ENCODE measurements at regions not wholly inside any gene's neighbourhood (a gene's known extent, or its start where the extent isn't known, plus 50 kb on each side); places are given as distances from the start of the nearest gene placed in this dataset.
"Not testable (repeated sequence)": the region's sequence is repeated elsewhere in the genome, so short reads cannot be mapped to it uniquely, and the experiment has no call there.

DNA sequence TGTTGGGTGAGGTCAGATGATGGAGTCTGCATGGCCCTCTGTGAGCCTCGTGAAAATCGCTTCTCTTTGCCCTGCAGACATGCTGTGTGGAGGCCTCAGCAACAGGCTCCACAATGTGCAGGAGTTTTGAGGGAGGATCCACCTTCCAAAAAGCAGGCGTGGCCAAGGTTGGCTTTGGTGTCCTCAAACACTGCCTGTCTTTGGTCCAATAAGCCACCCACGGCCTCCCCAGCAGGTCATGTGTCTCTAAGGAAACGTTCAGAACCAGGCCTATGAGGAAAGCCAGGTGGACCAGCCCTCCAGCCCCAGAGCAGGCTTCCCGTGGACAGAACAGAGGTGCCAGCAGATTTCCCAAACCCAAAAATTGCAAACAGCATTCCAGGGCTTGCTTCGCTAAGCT lies 340.7 kb upstream of the IRX2 start:
- no peak for DNase-seq
- no peaks in the 10 kb centered on the region for H3K36me3 Mint-ChIP-seq (ENCODE audit: low read depth)
- peaks cover 32% of the 10 kb centered on the region for H3K27me3 Mint-ChIP-seq (ENCODE audit: low read depth, poor library complexity)
- no peaks in the 10 kb centered on the region for H3K9me3 Mint-ChIP-seq
- H3K4me1 Mint-ChIP-seq: peaks cover 10% of the 10 kb centered on the region
- TF ChIP-seq, protein P1, sequence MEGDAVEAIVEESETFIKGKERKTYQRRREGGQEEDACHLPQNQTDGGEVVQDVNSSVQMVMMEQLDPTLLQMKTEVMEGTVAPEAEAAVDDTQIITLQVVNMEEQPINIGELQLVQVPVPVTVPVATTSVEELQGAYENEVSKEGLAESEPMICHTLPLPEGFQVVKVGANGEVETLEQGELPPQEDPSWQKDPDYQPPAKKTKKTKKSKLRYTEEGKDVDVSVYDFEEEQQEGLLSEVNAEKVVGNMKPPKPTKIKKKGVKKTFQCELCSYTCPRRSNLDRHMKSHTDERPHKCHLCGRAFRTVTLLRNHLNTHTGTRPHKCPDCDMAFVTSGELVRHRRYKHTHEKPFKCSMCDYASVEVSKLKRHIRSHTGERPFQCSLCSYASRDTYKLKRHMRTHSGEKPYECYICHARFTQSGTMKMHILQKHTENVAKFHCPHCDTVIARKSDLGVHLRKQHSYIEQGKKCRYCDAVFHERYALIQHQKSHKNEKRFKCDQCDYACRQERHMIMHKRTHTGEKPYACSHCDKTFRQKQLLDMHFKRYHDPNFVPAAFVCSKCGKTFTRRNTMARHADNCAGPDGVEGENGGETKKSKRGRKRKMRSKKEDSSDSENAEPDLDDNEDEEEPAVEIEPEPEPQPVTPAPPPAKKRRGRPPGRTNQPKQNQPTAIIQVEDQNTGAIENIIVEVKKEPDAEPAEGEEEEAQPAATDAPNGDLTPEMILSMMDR (IDR thresholded peaks at IDR 0.05): no peak
- H3K4me3 Mint-ChIP-seq: no peak overlapping the region
- no peak overlapping the region for H3K27ac Mint-ChIP-seq

DNA sequence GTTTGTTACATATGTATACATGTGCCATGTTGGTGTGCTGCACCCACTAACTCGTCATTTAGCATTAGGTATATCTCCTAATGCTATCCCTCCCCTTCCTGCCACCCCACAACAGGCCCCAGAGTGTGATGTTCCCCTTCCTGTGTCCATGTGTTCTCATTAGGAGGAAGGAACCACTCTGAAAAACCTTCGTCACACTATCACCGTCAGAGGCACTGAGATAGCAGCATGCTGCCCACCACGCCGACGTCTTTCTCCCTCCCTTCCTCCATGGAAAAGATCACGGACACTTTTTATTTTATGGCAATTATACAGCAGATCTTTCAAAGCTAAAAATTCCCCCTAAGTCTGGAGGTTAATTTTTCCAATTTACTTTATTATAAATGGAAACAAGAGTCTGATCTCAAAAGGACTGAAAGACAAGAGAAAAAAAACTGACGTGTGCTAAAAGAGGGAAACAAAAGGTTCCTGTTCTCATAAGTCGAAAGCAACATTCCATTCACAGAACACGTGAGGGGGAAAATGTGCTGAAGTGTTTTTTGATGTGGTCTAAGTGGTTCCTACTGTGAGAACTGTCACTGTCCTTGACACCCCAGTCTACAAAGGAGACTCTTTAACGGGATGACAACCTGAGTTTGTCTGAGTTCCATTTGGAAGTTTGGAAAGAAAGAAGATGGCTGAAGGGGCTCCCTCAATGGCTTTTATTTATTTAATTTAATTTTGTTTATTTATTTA lies 339.7 kb upstream of the IRX2 start:
- no peak for DNase-seq

DNA sequence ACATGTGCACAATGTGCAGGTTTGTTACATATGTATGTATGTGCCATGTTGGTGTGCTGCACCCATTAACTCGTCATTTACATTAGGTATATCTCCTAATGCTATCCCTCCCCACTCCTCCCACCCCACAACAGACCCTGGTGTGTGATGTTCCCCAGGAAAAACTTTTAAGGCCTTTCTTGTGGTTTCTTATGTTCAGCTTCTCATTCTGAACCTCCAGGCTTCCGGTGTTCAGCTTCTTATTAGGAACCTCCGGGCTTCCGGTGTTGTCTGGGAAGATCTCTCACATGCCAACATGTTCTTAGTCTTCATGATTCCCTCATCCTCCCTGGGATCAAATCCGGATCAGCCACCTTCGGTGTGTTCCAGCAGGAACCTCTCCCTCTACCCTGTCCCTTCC lies 338.8 kb upstream of the IRX2 start:
- not testable (repeated sequence) for DNase-seq, H3K4me1 Mint-ChIP-seq

More for the DNA sequence above, 339.7 kb upstream of the IRX2 start:
- Mint-ChIP-seq H3K27me3 (ENCODE audit: low read depth, poor library complexity) (peaks cover 26% of the 10 kb centered on the region), H3K36me3 (ENCODE audit: low read depth) (no peaks in the 10 kb centered on the region), H3K9me3 (no peaks in the 10 kb centered on the region), H3K4me3 (no peak overlapping the region), H3K27ac (no peak overlapping the region), H3K4me1 (peaks cover 10% of the 10 kb centered on the region)
- TF ChIP-seq, protein P1 (IDR thresholded peaks at IDR 0.05): no peak

DNA sequence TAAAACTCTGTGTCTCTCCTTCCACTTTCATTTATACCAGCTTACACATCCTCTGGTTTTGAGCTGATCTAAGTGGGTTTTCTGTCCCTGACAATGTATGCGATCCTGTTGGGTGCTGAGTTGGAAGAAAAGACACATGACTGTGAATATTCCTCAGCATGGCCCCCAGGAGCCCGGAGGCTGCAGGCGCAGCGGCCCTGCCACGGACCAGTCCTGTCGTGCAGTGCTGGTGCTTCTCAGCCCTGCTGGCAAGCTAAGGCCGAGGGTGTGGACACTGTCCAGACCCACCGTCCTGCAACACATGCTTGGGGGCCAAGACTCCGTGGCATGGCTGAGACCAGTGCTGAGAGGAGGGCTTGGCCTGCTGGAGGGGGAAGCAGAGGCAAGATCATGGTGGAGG lies 328.9 kb upstream of the IRX2 start:
- H3K9me3 Mint-ChIP-seq: peaks cover 21% of the 10 kb centered on the region
- no peaks in the 10 kb centered on the region for H3K36me3 Mint-ChIP-seq (ENCODE audit: low read depth)
- DNase-seq: no peak
- H3K4me1 Mint-ChIP-seq: no peaks in the 10 kb centered on the region
- peaks cover 10% of the 10 kb centered on the region for H3K27me3 Mint-ChIP-seq (ENCODE audit: low read depth, poor library complexity)
- H3K27ac Mint-ChIP-seq: no peak overlapping the region
- H3K4me3 Mint-ChIP-seq: no peak overlapping the region
- TF ChIP-seq, protein P1 (IDR thresholded peaks at IDR 0.05): no peak

More for the DNA sequence above, 338.8 kb upstream of the IRX2 start:
- H3K4me3 Mint-ChIP-seq; H3K36me3 Mint-ChIP-seq (ENCODE audit: low read depth); H3K9me3 Mint-ChIP-seq; H3K27ac Mint-ChIP-seq: not testable (repeated sequence)
- peaks cover 23% of the 10 kb centered on the region for H3K27me3 Mint-ChIP-seq (ENCODE audit: low read depth, poor library complexity)

DNA sequence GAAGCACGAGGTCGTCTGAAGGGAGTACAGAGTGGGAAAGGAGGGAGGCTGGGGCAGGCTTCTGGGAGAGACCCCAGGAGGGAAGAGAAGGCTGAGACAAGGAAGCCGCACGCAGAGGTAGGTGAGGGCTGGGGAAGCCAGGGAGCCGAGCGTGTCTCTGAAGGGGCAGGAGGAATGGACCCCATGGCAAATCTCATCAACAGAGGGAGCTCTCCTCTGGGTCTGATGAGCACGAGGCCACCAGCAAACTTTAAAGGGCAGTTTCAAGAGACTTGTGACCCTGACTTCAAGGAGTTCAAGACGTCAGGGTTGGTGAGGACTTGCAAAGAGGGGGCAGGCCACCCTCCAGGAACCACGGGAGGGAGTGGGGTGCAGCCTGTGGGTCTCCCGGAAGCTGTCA lies 326.2 kb upstream of the IRX2 start:
- TF ChIP-seq, protein P1 (IDR thresholded peaks at IDR 0.05): no peak
- DNase-seq: no peak
- Mint-ChIP-seq H3K27me3 (ENCODE audit: low read depth, poor library complexity) (peaks cover 3% of the 10 kb centered on the region), H3K4me1 (no peaks in the 10 kb centered on the region), H3K36me3 (ENCODE audit: low read depth) (no peaks in the 10 kb centered on the region), H3K4me3 (no peak overlapping the region), H3K27ac (no peak overlapping the region), H3K9me3 (peaks cover 37% of the 10 kb centered on the region)

DNA sequence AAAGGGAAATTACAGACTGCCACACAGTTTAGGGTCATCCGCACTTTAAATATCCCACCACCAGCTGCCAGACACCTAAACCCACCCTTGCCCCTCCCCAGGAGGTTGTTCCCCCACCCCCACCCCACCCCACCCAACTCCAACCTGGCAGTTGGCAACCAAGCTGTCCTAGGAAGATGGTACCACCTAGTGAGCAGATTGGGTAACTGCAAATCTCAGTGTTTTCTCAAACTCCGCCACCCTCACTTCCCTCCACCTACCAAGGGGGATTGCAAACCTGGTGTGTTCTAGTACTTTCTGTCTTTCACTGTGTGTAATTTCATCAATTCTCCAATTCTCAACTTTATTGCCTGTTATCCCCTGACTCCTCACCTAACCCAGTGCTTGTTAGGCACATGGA lies 323.8 kb upstream of the IRX2 start:
- H3K4me1 Mint-ChIP-seq: no peaks in the 10 kb centered on the region
- H3K9me3 Mint-ChIP-seq: peaks cover 52% of the 10 kb centered on the region

More for the DNA sequence above, 323.8 kb upstream of the IRX2 start:
- no peak for DNase-seq
- Mint-ChIP-seq H3K4me3 (no peak overlapping the region), H3K27ac (no peak overlapping the region), H3K36me3 (ENCODE audit: low read depth) (no peaks in the 10 kb centered on the region), H3K27me3 (ENCODE audit: low read depth, poor library complexity) (no peaks in the 10 kb centered on the region)
- TF ChIP-seq, protein P1 (IDR thresholded peaks at IDR 0.05): no peak
